Caco-2 (cell line): ENCODE measurements at regions not wholly inside any gene's neighbourhood (a gene's known extent, or its start where the extent isn't known, plus 50 kb on each side); places are given as distances from the start of the nearest gene placed in this dataset.
"Not testable (repeated sequence)": the region's sequence is repeated elsewhere in the genome, so short reads cannot be mapped to it uniquely, and the experiment has no call there.

ENCODE experiments used
- BruUV-seq: library from RNA; stranded (reverse); fragments of 400-500 nt; replicated peaks from 2 replicates; lab custom pipeline; 2021; lab: Mats Ljungman, UMichigan
- CTCF ChIA-PET: fragments of 300-600 bp; sonication (Branson Sonifier 250); formaldehyde crosslinking; loops from one replicate; lab custom pipeline; 2022; ENCODE audit warnings: antibody characterized with exemption; lab: Charles Lee
- POLR2A ChIA-PET: fragments of 300-600 bp; sonication (Branson Sonifier 250); formaldehyde crosslinking; loops from one replicate; lab custom pipeline; 2022; ENCODE audit warnings: antibody characterized with exemption; lab: Charles Lee
- DNase-seq, 2 experiments: peaks; one replicate each; pipeline versions ENCODE4 v3.0.0 to v3.0.0-alpha.2; 2020 to 2022
- H3K27me3 ChIP-seq: replicated peaks from 2 replicates; pipeline ENCODE4 v1.6.0; 2011; ENCODE audit warnings: low read length; ENCODE audit not compliant: control insufficient read depth, insufficient read depth
- H3K36me3 ChIP-seq: 2 replicates; pipeline ENCODE4 v1.5.1; 2011; ENCODE audit warnings: low read length; ENCODE audit not compliant: control insufficient read depth, insufficient read depth
- H3K4me1 ChIP-seq: fragments of 250-450 bp; sonication (Bioruptor Pico); 2 replicates; pipeline ENCODE4 v1.5.1; 2020; ENCODE audit warnings: mild to moderate bottlenecking
- H3K4me3 ChIP-seq: 2 replicates; pipeline ENCODE4 v1.5.1; 2011; ENCODE audit warnings: low read depth, mild to moderate bottlenecking, control low read depth, low read length
- H3K9me3 ChIP-seq: fragments of 250-450 bp; sonication (Bioruptor Pico); 2 replicates; pipeline ENCODE4 v1.5.1; 2020; ENCODE audit warnings: mild to moderate bottlenecking, moderate library complexity
- H3K27ac Mint-ChIP-seq: one replicate; pipeline ENCODE4 v1.8.0; 2022; ENCODE audit warnings: mixed read lengths; ENCODE audit not compliant: unreplicated experiment
- H3K27me3 Mint-ChIP-seq: one replicate; pipeline ENCODE4 v1.8.0; 2022; ENCODE audit warnings: mixed read lengths; ENCODE audit not compliant: insufficient read depth, unreplicated experiment
- H3K36me3 Mint-ChIP-seq: one replicate; pipeline ENCODE4 v1.8.0; 2022; ENCODE audit warnings: mild to moderate bottlenecking, mixed read lengths; ENCODE audit not compliant: insufficient read depth, unreplicated experiment
- H3K4me1 Mint-ChIP-seq: one replicate; pipeline ENCODE4 v1.8.0; 2022; ENCODE audit warnings: low read depth, mixed read lengths; ENCODE audit not compliant: unreplicated experiment
- H3K4me3 Mint-ChIP-seq: one replicate; pipeline ENCODE4 v1.8.0; 2022; ENCODE audit warnings: mild to moderate bottlenecking, moderate library complexity, mixed read lengths; ENCODE audit not compliant: unreplicated experiment
- H3K9me3 Mint-ChIP-seq: one replicate; pipeline ENCODE4 v1.8.0; 2022; ENCODE audit warnings: mixed read lengths; ENCODE audit not compliant: unreplicated experiment
- intact Hi-C: fragments of 100-400 bp; cut with micrococcal nuclease; formaldehyde crosslinking; loops from one replicate; pipeline ENCODE4 v1.10.0; 2022; ENCODE audit not compliant: unreplicated experiment
- TF ChIP-seq, protein P1 (sequence below), 2 experiments: fragments of 200-600 bp in 1 of 2; IDR thresholded peaks; 1 replicate in 1 of 2; 2 replicates in 1 of 2; pipeline versions ENCODE4 v1.5.1 to v1.8.0; 2011 to 2022; ENCODE audit warnings: antibody characterized with exemption in 1 of 2, control low read depth in 1 of 2, inconsistent platforms in 1 of 2, low read depth in 1 of 2, low read length in 1 of 2, mild to moderate bottlenecking in 1 of 2, moderate library complexity in 1 of 2; ENCODE audit not compliant: insufficient read depth in 1 of 2, severe bottlenecking in 1 of 2, unreplicated experiment in 1 of 2

GRCh38 chr4:17436047-17436749 is 75.7 kb downstream of the QDPR start:
- H3K9me3 ChIP-seq, H3K27ac Mint-ChIP-seq, H3K27me3 Mint-ChIP-seq, H3K4me3 ChIP-seq, H3K4me3 Mint-ChIP-seq, DNase-seq, intact Hi-C loops, H3K36me3 ChIP-seq, H3K9me3 Mint-ChIP-seq, BruUV-seq, H3K4me1 Mint-ChIP-seq, H3K36me3 Mint-ChIP-seq, POLR2A ChIA-PET, H3K27me3 ChIP-seq, H3K4me1 ChIP-seq: not testable (repeated sequence)
- CTCF ChIA-PET: interaction anchor here (0.6 kb wide), 1 partner anchor 527 kb away, joined by 4 read pairs; no protein-coding TSS in a partner anchor

DNA sequence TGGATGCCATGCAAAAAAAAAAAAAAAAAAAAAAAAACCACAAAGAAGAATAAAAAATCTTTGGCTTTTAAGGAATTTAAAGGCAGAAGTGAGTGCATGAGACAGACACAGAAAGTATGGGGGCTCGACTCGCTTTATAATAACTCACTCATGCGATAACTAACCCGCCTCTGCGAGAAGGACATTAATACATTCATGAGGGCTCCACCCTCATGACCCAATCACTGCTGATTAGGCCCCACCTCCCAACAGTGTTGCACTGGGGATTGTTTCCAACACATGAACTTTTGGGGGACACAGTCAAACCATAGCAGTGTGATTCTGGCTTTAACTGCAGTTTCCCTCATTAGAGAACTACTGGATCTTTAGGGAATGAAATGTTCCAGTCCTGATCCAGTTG is 78.1 kb downstream of the QDPR start:
- H3K4me1 ChIP-seq: no peaks in the 10 kb centered on the region
- no peak for DNase-seq
- peaks cover 4% of the 10 kb centered on the region for H3K27me3 Mint-ChIP-seq
- TF ChIP-seq, protein P1, sequence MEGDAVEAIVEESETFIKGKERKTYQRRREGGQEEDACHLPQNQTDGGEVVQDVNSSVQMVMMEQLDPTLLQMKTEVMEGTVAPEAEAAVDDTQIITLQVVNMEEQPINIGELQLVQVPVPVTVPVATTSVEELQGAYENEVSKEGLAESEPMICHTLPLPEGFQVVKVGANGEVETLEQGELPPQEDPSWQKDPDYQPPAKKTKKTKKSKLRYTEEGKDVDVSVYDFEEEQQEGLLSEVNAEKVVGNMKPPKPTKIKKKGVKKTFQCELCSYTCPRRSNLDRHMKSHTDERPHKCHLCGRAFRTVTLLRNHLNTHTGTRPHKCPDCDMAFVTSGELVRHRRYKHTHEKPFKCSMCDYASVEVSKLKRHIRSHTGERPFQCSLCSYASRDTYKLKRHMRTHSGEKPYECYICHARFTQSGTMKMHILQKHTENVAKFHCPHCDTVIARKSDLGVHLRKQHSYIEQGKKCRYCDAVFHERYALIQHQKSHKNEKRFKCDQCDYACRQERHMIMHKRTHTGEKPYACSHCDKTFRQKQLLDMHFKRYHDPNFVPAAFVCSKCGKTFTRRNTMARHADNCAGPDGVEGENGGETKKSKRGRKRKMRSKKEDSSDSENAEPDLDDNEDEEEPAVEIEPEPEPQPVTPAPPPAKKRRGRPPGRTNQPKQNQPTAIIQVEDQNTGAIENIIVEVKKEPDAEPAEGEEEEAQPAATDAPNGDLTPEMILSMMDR (IDR thresholded peaks at IDR 0.05; ENCODE audit: insufficient read depth in 1 of 2, low read depth in 1 of 2, low read length in 1 of 2, severe bottlenecking in 1 of 2, unreplicated experiment in 1 of 2): no peak
- H3K36me3 ChIP-seq: no peaks in the 10 kb centered on the region
- no peaks in the 10 kb centered on the region for H3K36me3 Mint-ChIP-seq
- no peaks in the 10 kb centered on the region for H3K9me3 ChIP-seq
- H3K27ac Mint-ChIP-seq: no peak overlapping the region
- no peaks in the 10 kb centered on the region for H3K9me3 Mint-ChIP-seq
- POLR2A ChIA-PET: no interaction called here
- no peaks in the 10 kb centered on the region for H3K4me1 Mint-ChIP-seq
- H3K4me3 ChIP-seq: no peak overlapping the region
- H3K27me3 ChIP-seq: no peaks in the 10 kb centered on the region
- BruUV-seq: no TSS peak
- H3K4me3 Mint-ChIP-seq: no peak overlapping the region
- intact Hi-C loops: no loop called here
- CTCF ChIA-PET: no interaction called here

DNA sequence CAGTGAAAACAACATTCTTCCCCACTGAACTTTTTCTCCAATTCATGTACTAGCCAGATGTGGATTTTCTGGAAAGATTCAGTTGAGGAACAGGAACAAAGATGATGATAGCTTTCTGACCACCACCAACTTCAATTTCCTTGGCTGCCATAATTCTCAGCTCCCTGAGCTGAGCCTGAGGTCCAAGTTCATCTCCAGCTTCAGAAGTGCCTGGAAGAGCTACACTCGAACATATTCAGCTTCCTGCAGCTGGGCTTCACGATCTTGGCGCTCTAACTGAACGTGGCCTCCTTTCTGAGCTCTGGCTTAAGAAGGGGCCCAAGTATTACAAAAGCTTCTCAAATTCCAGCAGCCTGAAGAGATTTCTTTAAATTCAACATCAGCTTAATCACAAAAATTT is 83.9 kb downstream of the QDPR start:
- intact Hi-C loops: no loop called here
- no peak for DNase-seq
- Mint-ChIP-seq H3K4me1 (no peaks in the 10 kb centered on the region), H3K4me3 (no peak overlapping the region), H3K36me3 (no peaks in the 10 kb centered on the region), H3K27me3 (no peaks in the 10 kb centered on the region), H3K27ac (no peak overlapping the region), H3K9me3 (no peaks in the 10 kb centered on the region)
- CTCF ChIA-PET: no interaction called here
- Histone ChIP-seq H3K27me3 (no peaks in the 10 kb centered on the region), H3K4me3 (no peak overlapping the region), H3K4me1 (no peaks in the 10 kb centered on the region), H3K36me3 (no peaks in the 10 kb centered on the region), H3K9me3 (no peaks in the 10 kb centered on the region)
- TF ChIP-seq, protein P1 (IDR thresholded peaks at IDR 0.05; ENCODE audit: insufficient read depth in 1 of 2, low read depth in 1 of 2, low read length in 1 of 2, severe bottlenecking in 1 of 2, unreplicated experiment in 1 of 2): no peak
- no TSS peak for BruUV-seq
- POLR2A ChIA-PET: no interaction called here
